ENCODE measurements at regions not wholly inside any gene's neighbourhood (a gene's known extent, or its start where the extent isn't known, plus 50 kb on each side); places are given as distances from the start of the nearest gene placed in this dataset.

- H3K27me3 Mint-ChIP-seq (ENCODE audit: low read depth), result peaks cover 9% of the 10 kb centered on the region
- H3K4me1 Mint-ChIP-seq, result no peaks in the 10 kb centered on the region
- peaks cover 58% of the 10 kb centered on the region for H3K36me3 Mint-ChIP-seq
- peaks cover 78% of the 10 kb centered on the region for H3K9me3 Mint-ChIP-seq
- H3K27ac Mint-ChIP-seq, result no peak overlapping the region
- POLR2A ChIA-PET, result no interaction called here
- CTCF ChIA-PET, result no interaction called here
- no peak overlapping the region for H3K4me3 Mint-ChIP-seq
- no peak for DNase-seq (ENCODE audit: low spot score)
- TF ChIP-seq, protein P1, sequence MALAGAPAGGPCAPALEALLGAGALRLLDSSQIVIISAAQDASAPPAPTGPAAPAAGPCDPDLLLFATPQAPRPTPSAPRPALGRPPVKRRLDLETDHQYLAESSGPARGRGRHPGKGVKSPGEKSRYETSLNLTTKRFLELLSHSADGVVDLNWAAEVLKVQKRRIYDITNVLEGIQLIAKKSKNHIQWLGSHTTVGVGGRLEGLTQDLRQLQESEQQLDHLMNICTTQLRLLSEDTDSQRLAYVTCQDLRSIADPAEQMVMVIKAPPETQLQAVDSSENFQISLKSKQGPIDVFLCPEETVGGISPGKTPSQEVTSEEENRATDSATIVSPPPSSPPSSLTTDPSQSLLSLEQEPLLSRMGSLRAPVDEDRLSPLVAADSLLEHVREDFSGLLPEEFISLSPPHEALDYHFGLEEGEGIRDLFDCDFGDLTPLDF (CRISPR knock-in tag; IDR thresholded peaks at IDR 0.05), result no peak
- TF ChIP-seq ZNF219 (CRISPR knock-in tag; IDR thresholded peaks at IDR 0.05; ENCODE audit: borderline replicate concordance) (no peak), SP1 (CRISPR knock-in tag; conservative IDR thresholded peaks at IDR 0.05) (no peak), TEAD1 (CRISPR knock-in tag; IDR thresholded peaks at IDR 0.05) (no peak), ZNF121 (CRISPR knock-in tag; IDR thresholded peaks at IDR 0.05) (no peak), MLX (CRISPR knock-in tag; IDR thresholded peaks at IDR 0.05) (no peak), TEAD4 (CRISPR knock-in tag; IDR thresholded peaks at IDR 0.05) (no peak), CDX4 (CRISPR knock-in tag; IDR thresholded peaks at IDR 0.05; ENCODE audit: borderline replicate concordance) (no peak), NFATC4 (CRISPR knock-in tag; IDR thresholded peaks at IDR 0.05) (no peak), NR2C2 (CRISPR knock-in tag; IDR thresholded peaks at IDR 0.05) (no peak), USF2 (CRISPR knock-in tag; IDR thresholded peaks at IDR 0.05) (no peak), GRHL2 (CRISPR knock-in tag; IDR thresholded peaks at IDR 0.05; ENCODE audit: insufficient replicate concordance, severe bottlenecking) (no peak), ZMAT4 (CRISPR knock-in tag; IDR thresholded peaks at IDR 0.05) (no peak), ZNF423 (CRISPR knock-in tag; IDR thresholded peaks at IDR 0.05) (no peak), PRDM15 (CRISPR knock-in tag; IDR thresholded peaks at IDR 0.05) (no peak), PREB (CRISPR knock-in tag; IDR thresholded peaks at IDR 0.05; ENCODE audit: borderline replicate concordance) (no peak), GABPB1 (CRISPR knock-in tag; IDR thresholded peaks at IDR 0.05) (no peak), ZNF232 (CRISPR knock-in tag; IDR thresholded peaks at IDR 0.05) (no peak)
- TF ChIP-seq, protein P2, sequence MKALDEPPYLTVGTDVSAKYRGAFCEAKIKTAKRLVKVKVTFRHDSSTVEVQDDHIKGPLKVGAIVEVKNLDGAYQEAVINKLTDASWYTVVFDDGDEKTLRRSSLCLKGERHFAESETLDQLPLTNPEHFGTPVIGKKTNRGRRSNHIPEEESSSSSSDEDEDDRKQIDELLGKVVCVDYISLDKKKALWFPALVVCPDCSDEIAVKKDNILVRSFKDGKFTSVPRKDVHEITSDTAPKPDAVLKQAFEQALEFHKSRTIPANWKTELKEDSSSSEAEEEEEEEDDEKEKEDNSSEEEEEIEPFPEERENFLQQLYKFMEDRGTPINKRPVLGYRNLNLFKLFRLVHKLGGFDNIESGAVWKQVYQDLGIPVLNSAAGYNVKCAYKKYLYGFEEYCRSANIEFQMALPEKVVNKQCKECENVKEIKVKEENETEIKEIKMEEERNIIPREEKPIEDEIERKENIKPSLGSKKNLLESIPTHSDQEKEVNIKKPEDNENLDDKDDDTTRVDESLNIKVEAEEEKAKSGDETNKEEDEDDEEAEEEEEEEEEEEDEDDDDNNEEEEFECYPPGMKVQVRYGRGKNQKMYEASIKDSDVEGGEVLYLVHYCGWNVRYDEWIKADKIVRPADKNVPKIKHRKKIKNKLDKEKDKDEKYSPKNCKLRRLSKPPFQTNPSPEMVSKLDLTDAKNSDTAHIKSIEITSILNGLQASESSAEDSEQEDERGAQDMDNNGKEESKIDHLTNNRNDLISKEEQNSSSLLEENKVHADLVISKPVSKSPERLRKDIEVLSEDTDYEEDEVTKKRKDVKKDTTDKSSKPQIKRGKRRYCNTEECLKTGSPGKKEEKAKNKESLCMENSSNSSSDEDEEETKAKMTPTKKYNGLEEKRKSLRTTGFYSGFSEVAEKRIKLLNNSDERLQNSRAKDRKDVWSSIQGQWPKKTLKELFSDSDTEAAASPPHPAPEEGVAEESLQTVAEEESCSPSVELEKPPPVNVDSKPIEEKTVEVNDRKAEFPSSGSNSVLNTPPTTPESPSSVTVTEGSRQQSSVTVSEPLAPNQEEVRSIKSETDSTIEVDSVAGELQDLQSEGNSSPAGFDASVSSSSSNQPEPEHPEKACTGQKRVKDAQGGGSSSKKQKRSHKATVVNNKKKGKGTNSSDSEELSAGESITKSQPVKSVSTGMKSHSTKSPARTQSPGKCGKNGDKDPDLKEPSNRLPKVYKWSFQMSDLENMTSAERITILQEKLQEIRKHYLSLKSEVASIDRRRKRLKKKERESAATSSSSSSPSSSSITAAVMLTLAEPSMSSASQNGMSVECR (CRISPR knock-in tag; IDR thresholded peaks at IDR 0.05; ENCODE audit: borderline replicate concordance), result no peak
- TF ChIP-seq, protein P3, sequence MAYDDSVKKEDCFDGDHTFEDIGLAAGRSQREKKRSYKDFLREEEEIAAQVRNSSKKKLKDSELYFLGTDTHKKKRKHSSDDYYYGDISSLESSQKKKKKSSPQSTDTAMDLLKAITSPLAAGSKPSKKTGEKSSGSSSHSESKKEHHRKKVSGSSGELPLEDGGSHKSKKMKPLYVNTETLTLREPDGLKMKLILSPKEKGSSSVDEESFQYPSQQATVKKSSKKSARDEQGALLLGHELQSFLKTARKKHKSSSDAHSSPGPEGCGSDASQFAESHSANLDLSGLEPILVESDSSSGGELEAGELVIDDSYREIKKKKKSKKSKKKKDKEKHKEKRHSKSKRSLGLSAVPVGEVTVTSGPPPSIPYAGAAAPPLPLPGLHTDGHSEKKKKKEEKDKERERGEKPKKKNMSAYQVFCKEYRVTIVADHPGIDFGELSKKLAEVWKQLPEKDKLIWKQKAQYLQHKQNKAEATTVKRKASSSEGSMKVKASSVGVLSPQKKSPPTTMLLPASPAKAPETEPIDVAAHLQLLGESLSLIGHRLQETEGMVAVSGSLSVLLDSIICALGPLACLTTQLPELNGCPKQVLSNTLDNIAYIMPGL (CRISPR knock-in tag; IDR thresholded peaks at IDR 0.05), result no peak
- ATAC-seq, result no peak
Observed at GRCh38 chr3:1036207-1036826, 56.5 kb upstream of the CNTN6 start.

All from WTC11 (cell line).